GM12873 (cell line): ENCODE measurements at regions not wholly inside any gene's neighbourhood (a gene's known extent, or its start where the extent isn't known, plus 50 kb on each side); places are given as distances from the start of the nearest gene placed in this dataset.

ENCODE experiments used
- CTCF ChIP-seq: IDR thresholded peaks from 2 replicates; pipeline ENCODE4 v1.5.1; 2012; ENCODE audit warnings: low read depth, mild to moderate bottlenecking, moderate library complexity, low read length, control low read depth; ENCODE audit not compliant: insufficient read depth; ENCODE audit errors: missing control alignments

- TF ChIP-seq CTCF: no peak
Measured at GRCh38 chr21:24011087-24011486, 1596.2 kb downstream of the MRPL39 start.

- no peak for TF ChIP-seq CTCF
Measured at GRCh38 chr21:24007592-24007991, 1599.7 kb downstream of the MRPL39 start.

GRCh38 chr21:23986987-23987386 is 1620.3 kb downstream of the MRPL39 start:
- no peak for TF ChIP-seq CTCF

GRCh38 chr21:23986214-23986613 is 1621.1 kb downstream of the MRPL39 start:
- no peak for TF ChIP-seq CTCF

GRCh38 chr21:23982546-23982945 is 1624.7 kb downstream of the MRPL39 start:
- TF ChIP-seq CTCF: no peak

- no peak for TF ChIP-seq CTCF
Measured at GRCh38 chr21:23977971-23978370, 1629.3 kb downstream of the MRPL39 start.

GRCh38 chr21:23968722-23969647 is 1638.3 kb downstream of the MRPL39 start:
- TF ChIP-seq CTCF: peak; percentile 85
